K562 (cell line): ENCODE measurements at regions not wholly inside any gene's neighbourhood (a gene's known extent, or its start where the extent isn't known, plus 50 kb on each side); places are given as distances from the start of the nearest gene placed in this dataset.
A peak's percentile ranks its signal among the peaks of the same experiment; 100 is the strongest.

ENCODE experiments used
- ERF ChIP-seq: fragments of 450-650 bp; formaldehyde crosslinking; IDR thresholded peaks from 2 replicates; pipeline ENCODE4 v1.4.0; 2020; ENCODE audit warnings: mild to moderate bottlenecking, mixed read lengths
- FOXO4 ChIP-seq: fragments of 450-650 bp; formaldehyde crosslinking; IDR thresholded peaks from 2 replicates; pipeline ENCODE4 v1.4.0; 2020; ENCODE audit warnings: mild to moderate bottlenecking, moderate library complexity
- ZNF174 ChIP-seq: fragments of 250-450 bp; sonication (Bioruptor Pico); IDR thresholded peaks from 2 replicates; pipeline ENCODE4 v1.4.0; 2020; ENCODE audit warnings: mild to moderate bottlenecking
- ZNF589 ChIP-seq: fragments of 200-800 bp; sonication (Bioruptor generic); IDR thresholded peaks from 2 replicates; pipeline ENCODE4 v1.6.1; 2016; ENCODE audit warnings: low read depth, missing genetic modification characterization, missing compliant biosample characterization
- ZNF766 ChIP-seq: fragments of 200-800 bp; sonication (Bioruptor generic); conservative IDR thresholded peaks from 2 replicates; pipeline ENCODE4 v1.6.1; 2016; ENCODE audit warnings: missing genetic modification characterization, missing compliant biosample characterization
- TF ChIP-seq, protein P1 (sequence below), 2 experiments: fragments of 450-650 bp; formaldehyde crosslinking in 1 of 2; IDR thresholded peaks; 2 replicates each; pipeline versions ENCODE4 v1.4.0 to v1.6.1; 2014 to 2020; ENCODE audit warnings: mild to moderate bottlenecking in 2 of 2, borderline replicate concordance in 1 of 2, low read depth in 1 of 2

GRCh38 chr14:37874429-37875109, 279.1 kb downstream of the TTC6 start (continued):
- TF ChIP-seq ZNF766 (CRISPR knock-in tag) (no peak), ERF (CRISPR knock-in tag) (no peak), ZNF589 (CRISPR knock-in tag) (no peak), FOXO4 (CRISPR knock-in tag) (no peak), ZNF174 (CRISPR knock-in tag) (no peak)
- TF ChIP-seq, protein P1, sequence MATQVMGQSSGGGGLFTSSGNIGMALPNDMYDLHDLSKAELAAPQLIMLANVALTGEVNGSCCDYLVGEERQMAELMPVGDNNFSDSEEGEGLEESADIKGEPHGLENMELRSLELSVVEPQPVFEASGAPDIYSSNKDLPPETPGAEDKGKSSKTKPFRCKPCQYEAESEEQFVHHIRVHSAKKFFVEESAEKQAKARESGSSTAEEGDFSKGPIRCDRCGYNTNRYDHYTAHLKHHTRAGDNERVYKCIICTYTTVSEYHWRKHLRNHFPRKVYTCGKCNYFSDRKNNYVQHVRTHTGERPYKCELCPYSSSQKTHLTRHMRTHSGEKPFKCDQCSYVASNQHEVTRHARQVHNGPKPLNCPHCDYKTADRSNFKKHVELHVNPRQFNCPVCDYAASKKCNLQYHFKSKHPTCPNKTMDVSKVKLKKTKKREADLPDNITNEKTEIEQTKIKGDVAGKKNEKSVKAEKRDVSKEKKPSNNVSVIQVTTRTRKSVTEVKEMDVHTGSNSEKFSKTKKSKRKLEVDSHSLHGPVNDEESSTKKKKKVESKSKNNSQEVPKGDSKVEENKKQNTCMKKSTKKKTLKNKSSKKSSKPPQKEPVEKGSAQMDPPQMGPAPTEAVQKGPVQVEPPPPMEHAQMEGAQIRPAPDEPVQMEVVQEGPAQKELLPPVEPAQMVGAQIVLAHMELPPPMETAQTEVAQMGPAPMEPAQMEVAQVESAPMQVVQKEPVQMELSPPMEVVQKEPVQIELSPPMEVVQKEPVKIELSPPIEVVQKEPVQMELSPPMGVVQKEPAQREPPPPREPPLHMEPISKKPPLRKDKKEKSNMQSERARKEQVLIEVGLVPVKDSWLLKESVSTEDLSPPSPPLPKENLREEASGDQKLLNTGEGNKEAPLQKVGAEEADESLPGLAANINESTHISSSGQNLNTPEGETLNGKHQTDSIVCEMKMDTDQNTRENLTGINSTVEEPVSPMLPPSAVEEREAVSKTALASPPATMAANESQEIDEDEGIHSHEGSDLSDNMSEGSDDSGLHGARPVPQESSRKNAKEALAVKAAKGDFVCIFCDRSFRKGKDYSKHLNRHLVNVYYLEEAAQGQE (IDR thresholded peaks at IDR 0.05; ENCODE audit: borderline replicate concordance) = peak; percentile 66; the same call in 1 of the 2 replicates
- TF ChIP-seq, protein P1 (CRISPR knock-in tag; IDR thresholded peaks at IDR 0.05; ENCODE audit: low read depth) = no peak
